ENCODE measurements at regions not wholly inside any gene's neighbourhood (a gene's known extent, or its start where the extent isn't known, plus 50 kb on each side); places are given as distances from the start of the nearest gene placed in this dataset.

GRCh38 chr5:173767574-173768266, 120.4 kb upstream of the CPEB4 start:
- intact Hi-C loops (cut with micrococcal nuclease): no loop called here
- no peaks in the 10 kb centered on the region for H3K4me1 ChIP-seq (ENCODE audit: control insufficient read depth, insufficient read depth, low read length)

DNA sequence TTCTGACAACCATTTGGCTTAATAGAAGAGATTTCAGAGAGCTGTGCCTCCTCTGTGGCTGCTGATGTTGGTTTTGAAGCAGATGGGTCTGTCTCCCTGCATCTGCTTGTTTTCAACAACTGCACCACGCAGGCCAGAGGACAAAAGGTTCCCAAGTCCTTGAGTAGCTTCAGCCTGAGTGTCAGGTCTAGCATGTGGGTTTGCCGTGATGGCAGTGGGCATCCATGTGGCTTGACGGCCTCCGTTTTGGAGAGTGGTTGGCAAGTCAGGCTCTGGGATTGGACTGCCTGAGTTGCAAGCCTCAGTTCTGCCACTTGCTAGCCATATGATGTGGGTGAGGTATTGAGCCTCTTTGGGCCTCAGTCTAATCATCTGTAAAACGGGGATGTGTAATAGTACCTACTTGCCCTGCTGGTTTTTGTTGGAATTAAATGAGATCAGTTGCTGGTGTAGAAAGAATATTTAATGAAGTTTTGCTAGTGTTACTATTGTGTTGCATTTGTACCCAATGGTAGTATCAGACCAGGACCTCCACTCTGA, 119.8 kb upstream of the CPEB4 start:
- WGBS (ENCODE audit: insufficient coverage): 90% methylated on average over 5 of the region's 5 CpGs
- ATAC-seq: no peak

More at GRCh38 chr5:173767574-173768266, 120.4 kb upstream of the CPEB4 start:
- Histone ChIP-seq H3K27ac (ENCODE audit: low read length) (no peak overlapping the region), H3K4me3 (ENCODE audit: low read length) (no peak overlapping the region), H3K9me3 (ENCODE audit: control insufficient read depth, insufficient read depth, low read length) (no peaks in the 10 kb centered on the region), H3K27me3 (ENCODE audit: control insufficient read depth, insufficient read depth, low read length) (no peaks in the 10 kb centered on the region), H3K36me3 (ENCODE audit: control insufficient read depth, insufficient read depth, low read length) (no peaks in the 10 kb centered on the region)
- no peak overlapping the region for H3K27ac Mint-ChIP-seq
- no peaks in the 10 kb centered on the region for H3K4me1 Mint-ChIP-seq
- H3K9me3 Mint-ChIP-seq: no peaks in the 10 kb centered on the region
- TF ChIP-seq CTCF (IDR thresholded peaks at IDR 0.05): no peak
- WGBS (ENCODE audit: insufficient coverage): 84% methylated on average over 12 of the region's 12 CpGs
- no peaks in the 10 kb centered on the region for H3K36me3 Mint-ChIP-seq
- no peak overlapping the region for H3K4me3 Mint-ChIP-seq
- no peak for DNase-seq
- H3K27me3 Mint-ChIP-seq (ENCODE audit: low read depth in 2 of 2): peaks cover 0 to 9% of the 10 kb centered on the region in 2 donors
- ATAC-seq: no peak

GRCh38 chr5:173768891-173769290, 119.3 kb upstream of the CPEB4 start:
- Histone ChIP-seq H3K4me3 (ENCODE audit: low read length) (no peak overlapping the region), H3K36me3 (ENCODE audit: control insufficient read depth, insufficient read depth, low read length) (no peaks in the 10 kb centered on the region), H3K27me3 (ENCODE audit: control insufficient read depth, insufficient read depth, low read length) (no peaks in the 10 kb centered on the region), H3K27ac (ENCODE audit: low read length) (no peak overlapping the region), H3K9me3 (ENCODE audit: control insufficient read depth, insufficient read depth, low read length) (no peaks in the 10 kb centered on the region), H3K4me1 (ENCODE audit: control insufficient read depth, insufficient read depth, low read length) (no peaks in the 10 kb centered on the region)
- DNase-seq (no peak), ATAC-seq (no peak)
- TF ChIP-seq CTCF (IDR thresholded peaks at IDR 0.05): no peak
- H3K36me3 Mint-ChIP-seq: no peaks in the 10 kb centered on the region
- 100% methylated on average over 1 of the region's 1 CpG for WGBS (ENCODE audit: insufficient coverage)
- no peak overlapping the region for H3K4me3 Mint-ChIP-seq
- H3K27me3 Mint-ChIP-seq (ENCODE audit: low read depth in 2 of 2): peaks cover 5 to 9% of the 10 kb centered on the region in 2 donors
- H3K9me3 Mint-ChIP-seq: no peaks in the 10 kb centered on the region
- intact Hi-C loops (cut with micrococcal nuclease): no loop called here
- H3K27ac Mint-ChIP-seq: no peak overlapping the region
- no peaks in the 10 kb centered on the region for H3K4me1 Mint-ChIP-seq

More for the DNA sequence above, 119.8 kb upstream of the CPEB4 start:
- Histone ChIP-seq H3K4me3 (ENCODE audit: low read length) (no peak overlapping the region), H3K36me3 (ENCODE audit: control insufficient read depth, insufficient read depth, low read length) (no peaks in the 10 kb centered on the region), H3K27ac (ENCODE audit: low read length) (no peak overlapping the region), H3K4me1 (ENCODE audit: control insufficient read depth, insufficient read depth, low read length) (no peaks in the 10 kb centered on the region), H3K9me3 (ENCODE audit: control insufficient read depth, insufficient read depth, low read length) (no peaks in the 10 kb centered on the region), H3K27me3 (ENCODE audit: control insufficient read depth, insufficient read depth, low read length) (no peaks in the 10 kb centered on the region)
- no peak for TF ChIP-seq CTCF (IDR thresholded peaks at IDR 0.05)
- no peaks in the 10 kb centered on the region for H3K9me3 Mint-ChIP-seq
- no peak overlapping the region for H3K27ac Mint-ChIP-seq
- no peaks in the 10 kb centered on the region for H3K4me1 Mint-ChIP-seq
- no peaks in the 10 kb centered on the region for H3K36me3 Mint-ChIP-seq
- intact Hi-C loops (cut with micrococcal nuclease): no loop called here
- H3K4me3 Mint-ChIP-seq: no peak overlapping the region
- peaks cover 2 to 9% of the 10 kb centered on the region in 2 donors for H3K27me3 Mint-ChIP-seq (ENCODE audit: low read depth in 2 of 2)
- DNase-seq: no peak

GRCh38 chr5:173770637-173771036, 117.5 kb upstream of the CPEB4 start:
- Histone ChIP-seq H3K27ac (ENCODE audit: low read length) (no peak overlapping the region), H3K36me3 (ENCODE audit: control insufficient read depth, insufficient read depth, low read length) (no peaks in the 10 kb centered on the region), H3K4me3 (ENCODE audit: low read length) (no peak overlapping the region), H3K4me1 (ENCODE audit: control insufficient read depth, insufficient read depth, low read length) (peaks cover 3% of the 10 kb centered on the region), H3K27me3 (ENCODE audit: control insufficient read depth, insufficient read depth, low read length) (no peaks in the 10 kb centered on the region), H3K9me3 (ENCODE audit: control insufficient read depth, insufficient read depth, low read length) (no peaks in the 10 kb centered on the region)
- Mint-ChIP-seq H3K4me1 (no peaks in the 10 kb centered on the region), H3K36me3 (no peaks in the 10 kb centered on the region), H3K27me3 (ENCODE audit: low read depth in 2 of 2) (peaks cover 5 to 17% of the 10 kb centered on the region in 2 donors), H3K27ac (no peak overlapping the region), H3K9me3 (no peaks in the 10 kb centered on the region), H3K4me3 (no peak overlapping the region)
- intact Hi-C loops (cut with micrococcal nuclease): no loop called here
- TF ChIP-seq CTCF (IDR thresholded peaks at IDR 0.05): no peak
- DNase-seq: no peak
- WGBS (ENCODE audit: insufficient coverage): 90% methylated on average over 2 of the region's 2 CpGs
- ATAC-seq: no peak
